Embryonic facial prominence (tissue), 1 donor: ENCODE measurements at regions not wholly inside any gene's neighbourhood (a gene's known extent, or its start where the extent isn't known, plus 50 kb on each side); places are given as distances from the start of the nearest gene placed in this dataset.

Experiments
- DNase-seq: peaks from one replicate; pipeline ENCODE4 v3.0.0-alpha.2; 2016; ENCODE audit errors: extremely low spot score

DNA sequence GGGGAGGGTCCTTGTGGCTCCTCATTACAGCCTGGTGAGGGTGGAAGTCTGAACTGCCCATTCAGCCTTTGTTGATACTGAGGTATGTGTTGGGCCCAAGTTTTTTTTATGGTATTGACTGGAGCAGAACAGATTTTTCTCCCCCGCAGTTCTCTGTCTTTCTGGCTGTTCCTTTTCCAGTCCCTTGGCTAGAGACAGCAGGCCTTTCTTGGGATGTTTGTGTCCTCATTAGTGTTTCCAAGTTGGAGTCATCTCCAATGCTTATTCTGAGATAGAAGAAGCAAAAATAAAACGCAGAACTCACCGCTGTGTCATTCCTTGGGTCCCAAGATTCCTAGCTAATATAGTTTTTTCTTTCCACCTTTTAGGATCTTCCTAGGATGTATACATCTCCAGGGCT lies 193.3 kb downstream of the RAMP3 start:
- no peak for DNase-seq

DNA sequence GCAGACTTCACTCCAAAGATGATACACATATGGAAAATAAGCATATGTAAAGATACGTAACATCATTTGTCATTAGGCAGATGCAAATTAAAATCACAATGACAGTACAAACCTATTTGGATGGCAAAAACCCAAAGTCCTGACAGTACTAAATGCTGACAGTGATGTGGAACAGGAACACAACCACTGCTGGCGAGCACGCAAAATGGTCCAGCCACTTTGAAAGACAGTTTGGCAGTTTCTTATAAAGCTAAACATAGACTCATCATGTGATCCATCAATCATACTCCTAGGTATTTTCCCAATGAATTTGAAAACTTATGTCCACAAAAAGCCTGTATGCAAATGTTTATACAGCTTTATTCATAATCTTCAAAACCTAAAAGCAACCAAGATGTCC lies 200.7 kb downstream of the RAMP3 start:
- DNase-seq: no peak

DNA sequence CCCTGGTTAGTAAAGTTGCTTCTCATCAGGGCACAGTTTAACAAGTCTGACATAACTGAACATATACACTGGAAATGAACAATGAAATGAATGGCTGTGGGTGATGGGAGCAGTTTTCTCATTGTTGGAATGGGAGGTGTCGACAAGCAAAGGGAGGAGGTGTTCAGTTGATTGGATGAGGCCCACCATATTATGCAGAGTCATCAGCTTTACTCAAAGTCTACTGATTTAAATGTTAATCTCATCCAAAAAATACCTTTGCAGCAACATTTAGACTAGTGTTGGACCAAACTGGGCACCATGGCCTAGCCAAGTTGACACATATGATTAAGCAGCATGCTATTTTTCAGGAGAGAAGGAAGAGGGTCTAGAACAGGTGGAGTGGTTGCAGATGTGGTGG lies 201.7 kb downstream of the RAMP3 start:
- DNase-seq: no peak

DNA sequence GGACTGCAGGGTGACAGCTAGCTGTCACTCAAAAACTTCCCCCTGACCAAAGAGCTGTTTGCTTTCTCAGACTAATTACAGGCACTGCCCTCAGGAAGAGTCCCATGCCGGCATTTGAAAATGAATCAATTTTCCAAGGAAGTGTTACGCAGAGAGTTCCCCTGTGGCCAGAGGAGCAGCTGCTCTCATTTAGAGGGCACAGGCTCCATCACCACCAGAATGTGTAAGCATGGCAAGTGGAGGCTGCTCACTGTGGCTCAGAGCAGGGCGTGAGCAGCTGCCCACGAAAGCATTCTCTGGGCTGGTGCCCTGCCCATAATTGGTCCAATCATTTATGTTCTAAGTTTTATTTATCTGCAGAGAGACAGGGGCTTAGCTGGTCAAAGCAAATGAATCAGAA lies 202.2 kb downstream of the RAMP3 start:
- no peak for DNase-seq

DNA sequence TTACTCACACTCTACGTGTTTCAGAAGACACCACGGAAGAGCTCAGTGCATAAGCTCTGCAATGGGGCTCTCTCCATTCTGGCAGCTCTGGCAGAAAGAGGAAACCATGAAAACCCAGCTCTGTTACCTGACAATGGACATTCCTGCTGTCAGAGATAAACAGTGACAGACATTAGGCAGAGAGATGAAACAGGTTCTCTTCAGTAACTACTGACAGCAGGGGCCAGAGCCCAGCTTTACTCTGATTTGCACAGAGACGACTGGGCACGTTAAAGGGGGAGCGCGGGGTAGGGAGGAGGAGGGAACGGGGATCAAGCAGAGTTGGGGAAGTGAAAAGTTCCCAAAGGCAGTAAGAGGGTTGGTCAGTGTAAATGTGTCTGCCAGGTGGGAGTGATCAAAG lies 206.1 kb downstream of the RAMP3 start:
- DNase-seq: no peak

DNA sequence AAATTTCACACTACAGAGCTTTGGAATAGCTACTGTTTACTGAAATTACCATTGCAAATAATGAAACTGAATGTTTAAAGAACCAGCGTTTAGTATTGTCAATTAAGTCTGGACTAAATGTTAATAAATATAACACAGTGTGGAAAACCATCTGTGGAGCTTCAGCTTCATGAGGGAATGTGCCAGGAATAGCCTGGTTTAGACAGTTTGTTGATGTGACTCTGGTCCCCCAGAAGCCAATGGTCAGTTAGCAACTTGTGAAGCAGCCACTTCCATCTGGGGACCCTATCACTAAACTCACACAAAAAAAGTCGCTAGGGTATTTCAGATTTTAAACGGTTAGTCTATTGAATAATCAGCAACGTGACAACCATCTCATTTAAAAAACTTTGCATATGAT lies 207.8 kb downstream of the RAMP3 start:
- DNase-seq: no peak

DNA sequence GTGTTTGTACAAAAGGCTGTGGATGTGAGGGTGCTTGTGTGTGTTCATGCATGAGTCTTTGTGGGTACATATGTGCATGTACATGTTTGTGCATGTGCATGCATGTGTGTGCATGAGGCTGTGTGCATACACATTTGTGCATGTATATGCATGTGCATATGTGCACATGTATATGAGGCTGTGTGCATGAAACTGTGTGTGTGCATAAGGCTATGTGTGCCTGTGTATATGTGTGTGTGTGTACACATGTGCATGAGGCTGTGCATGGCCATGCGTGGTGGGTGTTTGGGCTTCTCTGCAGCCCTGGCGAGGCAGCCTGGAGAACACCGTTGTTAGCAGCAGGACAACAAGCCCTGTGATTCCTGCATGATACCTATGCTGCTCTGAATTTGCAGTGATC lies 207.7 kb upstream of the ADCY1 start:
- DNase-seq: no peak

DNA sequence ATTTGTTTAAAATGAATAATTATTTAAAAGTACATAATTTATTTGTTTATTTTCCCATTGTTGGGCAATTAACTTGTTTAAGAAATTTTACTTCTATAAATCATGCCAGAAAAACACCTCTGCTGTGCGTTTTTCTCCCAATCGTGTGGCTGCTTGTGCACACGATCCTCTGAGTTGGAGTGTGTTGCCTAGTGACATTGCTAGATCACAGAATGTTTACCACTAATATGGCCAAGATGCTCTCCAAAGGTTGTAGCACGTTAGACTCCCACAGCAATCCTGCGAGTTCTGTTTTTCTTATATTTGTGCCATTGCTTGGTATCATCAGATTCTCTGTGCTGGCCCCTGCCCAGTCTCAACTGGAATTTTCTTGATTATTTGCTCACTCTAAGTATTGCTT lies 207.1 kb upstream of the ADCY1 start:
- no peak for DNase-seq

DNA sequence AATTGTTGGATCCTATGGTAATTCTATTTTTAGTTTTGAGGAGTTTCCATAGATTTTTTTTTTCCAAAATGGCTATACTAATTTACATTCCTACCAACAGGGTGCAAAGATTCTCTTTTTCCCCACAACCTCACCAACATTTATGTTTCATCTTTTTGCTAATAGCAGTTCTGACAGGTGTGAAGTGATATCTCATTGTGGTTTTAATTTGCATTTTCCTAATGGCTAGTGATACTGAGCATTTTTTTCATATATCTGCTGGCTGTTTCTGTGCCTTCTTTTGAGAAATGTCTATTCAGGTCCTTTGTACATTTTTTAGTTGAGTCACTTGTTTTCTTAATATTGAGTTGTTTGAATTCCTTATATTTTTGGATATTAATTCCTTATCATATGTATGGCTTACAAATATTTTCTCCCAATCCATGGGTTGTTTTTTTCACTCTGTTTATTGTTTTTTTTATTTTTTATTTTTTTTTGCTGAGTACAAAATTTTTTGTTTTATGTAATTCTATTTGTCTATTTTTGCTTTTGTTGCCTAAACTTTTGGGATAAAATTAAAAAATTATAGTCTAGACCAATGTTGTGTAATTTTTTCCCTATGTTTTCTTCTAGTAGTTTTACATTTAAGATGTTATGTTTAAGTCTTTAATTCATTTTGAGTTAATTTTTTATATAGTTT lies 205.9 kb upstream of the ADCY1 start:
- DNase-seq: no peak

DNA sequence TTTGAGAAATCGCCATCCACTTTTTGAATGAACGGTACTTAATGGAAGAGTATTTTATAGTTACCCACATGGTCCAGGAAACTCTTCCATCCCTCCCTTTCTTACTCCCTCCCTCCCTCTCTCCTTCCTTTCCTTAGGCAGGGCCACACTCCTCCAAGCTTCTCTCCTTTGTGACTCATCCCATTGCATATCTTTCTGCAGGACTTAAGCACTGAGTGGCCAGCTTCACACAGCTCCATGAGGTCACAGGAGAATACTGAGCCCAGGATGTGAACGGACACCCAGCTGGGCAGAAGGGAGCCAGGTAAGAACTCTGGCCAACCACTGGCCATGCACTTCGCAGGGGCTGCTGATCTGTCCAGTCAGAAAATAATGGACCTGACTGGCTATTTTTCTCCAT lies 189.7 kb upstream of the ADCY1 start:
- DNase-seq: no peak

DNA sequence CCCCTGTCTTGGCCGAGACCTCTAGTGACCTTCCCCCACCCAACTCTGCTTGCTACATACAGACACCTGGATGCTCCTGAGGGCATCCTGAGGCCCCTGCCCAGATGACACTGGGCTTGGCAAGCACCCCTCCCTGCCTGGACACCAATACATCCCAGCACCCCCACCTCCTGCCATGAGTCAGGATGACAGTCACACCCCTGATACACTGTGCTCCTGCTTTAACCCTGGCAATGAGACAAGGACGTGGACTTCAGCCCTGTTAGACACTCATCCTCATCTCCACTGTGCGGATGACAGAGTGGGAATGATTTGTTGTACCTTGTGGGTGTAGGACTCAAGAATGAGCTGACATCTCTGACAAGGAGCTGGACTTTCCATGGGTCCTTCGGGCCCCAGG lies 186.3 kb upstream of the ADCY1 start:
- DNase-seq: no peak

DNA sequence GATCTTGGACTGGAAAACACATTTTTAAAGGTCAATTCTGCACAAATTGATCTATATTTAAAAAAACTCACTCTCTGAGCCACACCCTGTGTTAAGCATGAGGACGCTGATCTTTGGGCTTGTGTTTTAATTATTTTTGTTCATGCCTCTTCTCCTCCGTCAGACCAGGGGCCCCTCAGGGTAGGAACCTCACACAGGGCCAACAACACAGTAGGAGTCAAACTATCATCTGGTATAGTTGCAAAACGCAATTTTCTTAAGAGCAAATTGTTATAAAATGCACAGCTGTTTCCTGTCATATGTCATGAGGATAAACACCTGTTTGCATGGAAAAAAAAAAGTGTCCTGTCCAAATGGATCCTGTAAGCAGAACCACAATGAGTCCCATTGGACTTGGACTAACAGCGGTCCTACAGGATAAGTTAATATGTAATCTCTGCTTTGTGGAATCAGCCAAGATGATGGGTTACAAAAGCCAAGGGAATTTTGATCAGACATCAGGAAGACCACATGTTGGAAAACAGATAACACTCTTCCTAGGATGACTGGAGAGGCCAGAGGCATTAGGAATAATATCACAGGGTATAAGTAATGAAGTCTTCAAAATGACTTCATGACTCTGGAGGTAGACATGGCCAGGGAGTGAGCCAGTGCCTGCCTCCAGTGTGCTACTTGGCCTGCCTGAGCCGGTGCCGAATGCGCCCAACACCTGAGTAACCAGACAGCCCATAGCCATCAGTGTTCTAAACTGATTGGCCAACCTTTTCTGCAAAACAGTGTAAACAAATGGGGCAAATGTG lies 184.9 kb upstream of the ADCY1 start:
- no peak for DNase-seq

DNA sequence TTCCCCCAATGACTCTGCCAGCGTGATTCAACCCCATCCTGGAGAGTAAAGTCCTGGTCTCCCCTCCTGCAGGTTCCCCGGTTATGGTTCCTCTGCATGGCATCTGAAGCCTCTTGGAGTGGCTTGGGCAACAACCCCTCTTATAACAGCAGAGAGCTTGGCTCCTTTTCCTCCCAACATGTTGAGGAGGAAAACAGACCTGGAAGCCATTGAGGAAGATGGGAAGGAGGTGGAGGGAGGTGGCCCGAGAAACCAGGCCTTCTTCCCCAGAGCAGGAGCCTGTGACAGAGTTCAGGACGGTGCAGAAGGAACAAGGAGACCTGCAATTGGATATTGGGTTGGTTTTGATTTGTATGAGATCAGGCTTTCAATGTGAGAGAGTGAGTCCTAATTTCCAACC lies 184.0 kb upstream of the ADCY1 start:
- DNase-seq: no peak

DNA sequence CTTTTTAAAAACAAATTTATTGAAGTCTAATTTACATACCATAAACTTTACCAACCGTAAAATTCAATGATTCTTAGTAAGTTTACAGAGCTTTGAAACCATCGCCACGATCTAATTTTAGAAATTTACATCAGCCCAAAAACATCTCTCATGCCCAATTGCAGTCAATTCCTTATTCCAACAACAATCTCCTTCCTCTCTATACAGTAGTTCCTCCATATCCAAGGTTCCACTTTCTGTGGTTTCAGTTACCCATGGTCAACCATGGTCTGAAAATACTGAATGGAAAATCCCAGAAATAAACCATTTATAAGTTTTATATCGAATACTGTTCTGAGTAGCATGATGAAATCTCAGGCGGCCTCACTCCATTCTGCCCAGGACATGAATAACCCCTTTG lies 183.4 kb upstream of the ADCY1 start:
- peak; percentile 42 for DNase-seq

DNA sequence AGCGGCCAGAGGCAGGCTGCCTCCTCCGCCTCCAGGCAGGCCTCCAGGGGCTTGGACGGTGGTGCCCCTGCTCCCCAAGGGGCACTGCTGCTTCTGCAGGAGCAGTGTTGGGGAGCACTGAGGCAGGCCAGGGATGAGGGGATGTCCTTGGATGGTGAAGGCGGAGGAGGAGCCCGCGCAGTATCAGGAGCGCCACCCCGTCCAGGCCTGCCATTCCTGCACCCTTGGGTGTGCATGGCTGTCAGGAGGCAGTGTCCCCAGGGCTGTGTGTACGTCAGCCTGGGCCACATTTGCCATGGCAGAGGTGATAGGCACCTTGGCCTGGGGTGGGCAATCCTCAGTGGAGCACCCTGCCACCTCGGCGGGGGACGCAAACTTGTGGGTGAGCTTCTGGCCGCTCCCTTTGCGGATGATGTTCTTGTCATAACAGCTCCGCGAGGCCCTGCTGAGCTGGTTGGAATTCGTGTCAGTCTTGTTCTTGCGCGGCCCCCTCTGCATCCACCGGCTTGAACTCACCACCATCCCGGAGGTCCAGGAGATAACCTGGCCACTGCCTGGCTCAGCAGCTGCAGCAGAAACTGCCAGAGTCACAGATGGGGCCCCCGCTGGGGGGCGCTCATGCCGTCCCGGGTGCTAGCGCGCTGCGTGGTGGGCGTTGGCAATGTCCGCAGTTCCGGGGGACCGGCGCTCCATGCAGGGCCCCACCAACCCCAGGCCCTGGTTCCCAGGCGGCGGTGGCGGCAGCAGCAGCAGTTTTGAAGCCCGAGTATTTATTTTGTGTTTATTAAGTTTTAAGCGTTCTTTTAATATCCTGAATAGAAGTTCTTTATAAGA lies 182.3 kb upstream of the ADCY1 start:
- no peak for DNase-seq

DNA sequence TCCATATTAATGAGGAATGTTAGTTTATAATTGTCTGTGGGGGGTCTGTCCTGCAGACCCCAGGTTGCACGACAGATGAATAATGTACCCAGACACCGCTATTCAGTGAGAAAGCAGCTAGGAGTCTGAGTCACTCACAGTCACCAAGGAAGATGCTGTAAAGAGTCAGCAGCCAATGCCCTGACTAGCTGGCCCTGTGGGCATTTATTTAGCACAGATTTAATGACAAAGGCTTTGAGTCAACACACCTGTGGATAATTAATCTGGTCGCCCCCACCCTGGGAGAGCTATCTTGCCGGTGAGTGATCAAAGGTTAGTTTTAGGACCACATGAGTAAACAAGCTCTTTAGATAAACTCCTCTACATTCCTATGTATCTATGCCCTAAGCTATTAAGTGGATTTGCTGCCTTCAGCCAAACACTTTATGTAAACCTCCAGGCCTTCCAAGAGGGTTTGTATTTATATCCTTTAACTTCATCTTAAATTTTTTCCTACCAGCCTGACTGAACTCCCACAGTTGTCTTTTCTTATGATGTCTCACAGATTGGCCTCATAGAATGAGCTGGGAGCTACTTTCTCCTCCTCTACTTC lies 180.0 kb upstream of the ADCY1 start:
- no peak for DNase-seq

DNA sequence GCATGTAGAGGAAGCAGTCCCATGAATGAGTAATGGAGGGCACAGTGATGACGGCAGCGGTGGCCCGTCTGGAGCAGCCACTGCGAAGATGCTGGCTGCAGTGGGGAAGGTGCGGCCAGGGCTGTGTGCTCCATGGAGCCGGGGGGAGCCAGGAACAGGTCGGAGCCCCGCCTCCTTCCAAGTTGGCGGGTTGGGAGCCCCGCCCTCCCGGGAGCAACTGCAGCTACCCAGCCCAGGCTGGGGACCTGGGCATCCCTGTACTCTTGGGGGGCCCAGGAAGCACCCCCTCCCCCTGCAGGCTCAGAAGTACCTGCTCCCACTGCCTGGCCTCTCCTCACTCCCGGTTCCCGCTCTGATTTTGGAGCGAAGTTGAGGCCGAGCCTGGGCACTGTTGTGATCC lies 175.1 kb upstream of the ADCY1 start:
- no peak for DNase-seq

DNA sequence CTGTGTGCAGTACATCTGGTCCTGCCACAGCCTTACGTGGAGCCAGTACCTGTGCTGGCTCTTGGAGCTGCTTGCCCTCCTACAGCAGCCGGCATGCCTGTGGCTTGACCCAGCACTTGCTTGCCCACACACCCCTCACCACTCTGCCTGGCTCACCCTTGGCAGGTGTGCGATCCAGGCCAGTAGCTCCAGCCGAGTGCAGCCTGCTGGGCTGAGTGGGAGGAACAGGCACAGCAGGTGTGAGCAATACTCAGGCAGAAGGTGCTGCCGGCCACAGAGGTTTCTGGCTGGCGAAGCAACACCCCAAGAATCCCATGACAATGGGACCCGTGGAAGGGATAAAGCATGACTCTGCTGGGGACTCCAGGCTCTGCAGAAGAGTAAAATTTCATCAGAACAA lies 173.5 kb upstream of the ADCY1 start:
- no peak for DNase-seq

DNA sequence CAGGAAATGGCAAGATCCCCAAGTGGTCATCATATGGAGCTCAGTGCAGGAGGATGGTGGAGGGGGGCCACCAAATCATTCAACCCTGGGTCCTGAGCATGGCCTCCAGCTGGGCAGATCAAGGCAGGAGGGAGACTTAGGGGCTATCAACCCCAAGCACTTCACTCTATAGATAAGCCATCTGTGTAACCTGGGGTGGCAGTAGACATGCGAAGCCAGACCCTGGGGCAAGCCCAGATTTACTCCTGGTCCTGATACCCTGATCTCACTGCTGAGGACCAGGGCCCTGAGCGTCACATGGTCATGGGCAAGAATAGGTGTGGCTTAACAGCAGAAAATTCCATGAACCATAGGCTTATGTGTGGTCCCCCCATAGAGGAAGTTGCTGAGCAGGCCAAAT lies 173.0 kb upstream of the ADCY1 start:
- no peak for DNase-seq

DNA sequence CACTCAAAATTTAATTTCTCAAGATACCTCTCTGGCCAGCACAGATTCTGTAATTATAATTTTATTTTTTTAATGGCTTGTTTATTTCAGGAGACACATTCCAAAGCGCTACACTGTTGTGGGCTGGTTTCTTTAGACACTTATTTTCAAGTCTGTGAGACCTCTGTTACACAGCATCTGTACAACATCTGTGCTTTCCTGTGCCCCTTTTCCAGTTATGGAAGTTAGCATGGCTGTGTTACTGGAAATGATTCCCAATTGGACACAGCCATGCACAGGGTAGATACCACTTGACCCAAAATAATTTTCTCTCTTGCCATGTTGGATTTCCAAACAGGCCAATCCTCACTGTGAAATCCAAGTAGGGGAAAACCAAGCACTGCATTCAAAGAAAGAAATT lies 172.3 kb upstream of the ADCY1 start:
- no peak for DNase-seq

DNA sequence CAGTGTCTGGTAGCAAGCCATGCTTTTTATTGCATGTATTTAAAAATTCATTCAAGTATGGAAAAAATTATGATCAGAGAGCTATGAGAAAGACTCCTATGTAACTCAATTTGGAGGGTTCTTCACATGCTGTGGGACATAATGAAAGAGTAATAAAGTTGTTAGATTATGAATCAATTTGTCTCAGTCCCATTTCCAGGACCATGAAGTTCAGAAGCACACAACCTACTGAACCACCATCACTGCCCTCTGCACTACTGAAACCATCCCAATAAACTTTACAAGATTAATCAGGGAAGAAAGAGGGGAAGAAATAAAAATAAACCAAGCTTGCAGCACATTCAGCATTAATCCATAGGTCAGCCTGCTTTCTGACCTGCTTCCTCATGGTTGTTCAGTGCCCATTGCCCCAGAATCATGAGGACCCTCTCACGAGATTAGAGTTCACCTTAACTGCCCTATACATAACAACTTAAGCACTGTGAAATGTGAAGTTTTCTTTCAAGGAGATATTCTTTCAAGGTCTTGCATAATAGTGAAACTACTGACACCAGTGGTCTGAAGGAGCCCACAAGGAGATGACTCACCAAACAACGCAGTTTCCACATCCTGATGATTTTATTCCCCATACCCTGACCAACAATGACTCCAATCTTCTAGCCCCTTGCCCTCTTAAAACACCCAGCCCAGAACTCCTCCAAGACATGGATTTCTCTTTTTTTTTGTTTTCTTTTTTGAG lies 171.5 kb upstream of the ADCY1 start:
- DNase-seq: no peak

DNA sequence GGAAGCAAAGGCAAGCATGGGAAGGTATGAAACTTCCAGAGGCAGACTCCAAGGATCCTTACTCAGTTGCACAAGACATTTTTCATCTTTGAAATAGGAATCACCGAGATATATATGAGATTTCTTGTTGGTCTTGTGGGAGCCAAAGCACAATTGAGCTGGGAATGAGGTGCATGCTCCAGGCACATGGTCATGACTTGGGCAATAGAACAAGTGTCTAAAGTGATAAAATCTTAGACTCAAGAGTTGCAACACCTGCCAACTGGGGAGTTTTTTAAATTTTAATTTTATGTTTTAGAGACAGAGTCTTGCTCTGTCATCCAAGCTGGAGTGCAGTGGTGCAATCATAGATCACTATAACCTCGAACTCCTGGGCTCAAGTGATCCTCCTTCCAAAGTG lies 169.5 kb upstream of the ADCY1 start:
- DNase-seq: no peak
